ENCODE measurements at regions not wholly inside any gene's neighbourhood (a gene's known extent, or its start where the extent isn't known, plus 50 kb on each side); places are given as distances from the start of the nearest gene placed in this dataset.

DNA sequence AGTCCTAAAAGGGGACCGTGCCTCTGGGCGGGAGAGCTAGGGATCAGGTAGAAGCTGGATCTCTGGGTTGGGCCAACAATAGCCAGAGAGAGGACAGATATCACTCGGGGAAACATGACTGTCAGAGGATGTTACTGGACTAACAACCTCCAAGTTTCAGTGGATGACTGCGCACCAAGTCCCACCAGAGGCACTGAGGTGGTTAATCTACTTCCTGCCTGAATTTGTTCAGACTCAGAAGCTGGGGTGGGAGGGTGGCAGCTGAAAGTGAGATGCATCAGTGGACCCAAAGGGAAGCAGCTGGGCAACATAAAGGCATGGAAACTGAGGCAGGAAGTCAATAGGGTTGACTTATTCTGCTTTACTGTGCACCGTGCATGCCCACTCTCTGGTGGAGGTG, 130.1 kb upstream of the SLC44A1 start:
- DNase-seq (ENCODE audit: low read depth), result no peak
- TF ChIP-seq CTCF (IDR thresholded peaks at IDR 0.05; ENCODE audit: insufficient read depth, low read length), result no peak
- no peak overlapping the region for H3K4me3 ChIP-seq (ENCODE audit: low read depth, low read length)

GRCh38 chr9:105114964-105115728, 129.3 kb upstream of the SLC44A1 start:
- DNase-seq (ENCODE audit: low read depth), result no peak
- H3K4me3 ChIP-seq (ENCODE audit: low read depth, low read length), result no peak overlapping the region
- TF ChIP-seq CTCF (IDR thresholded peaks at IDR 0.05; ENCODE audit: insufficient read depth, low read length), result no peak

DNA sequence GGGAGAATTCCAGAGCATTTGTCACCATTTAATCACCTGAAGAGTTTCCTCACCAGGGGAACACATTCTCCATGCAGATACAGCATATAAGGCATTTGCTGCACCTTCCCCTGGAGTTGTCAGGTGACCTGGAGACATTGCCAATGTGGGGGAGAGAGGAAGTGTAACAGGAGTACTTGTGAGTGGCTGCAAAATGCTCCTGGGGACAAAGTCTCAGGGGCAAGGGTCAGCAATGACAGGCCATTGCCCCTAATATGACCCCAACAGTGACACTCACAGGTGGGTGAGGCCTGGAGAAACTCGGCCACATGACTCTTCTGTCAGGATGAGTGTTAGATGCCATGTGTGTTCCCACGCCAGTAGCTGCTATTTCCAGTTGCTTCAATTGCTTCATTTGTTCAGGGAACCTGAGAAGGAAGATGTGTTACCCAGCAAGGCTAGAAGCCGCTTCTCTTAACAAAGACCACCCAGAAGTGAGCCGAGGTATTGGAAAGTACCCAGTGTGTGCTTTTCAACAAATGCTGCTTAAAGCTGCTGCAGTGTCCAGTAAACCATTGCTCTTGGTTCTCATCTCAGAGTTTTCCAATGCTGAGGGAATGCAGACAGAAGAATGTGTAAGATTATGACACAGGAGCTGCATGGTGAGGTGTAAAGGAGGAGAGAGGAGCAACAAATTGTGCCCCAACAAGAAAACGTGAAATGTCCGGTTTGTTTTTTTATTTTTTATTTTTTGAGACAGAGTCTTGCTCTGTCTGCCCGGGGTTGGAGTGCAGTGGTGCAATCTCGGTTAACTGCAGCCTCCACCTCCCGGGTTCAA, 128.2 kb upstream of the SLC44A1 start:
- no peak for DNase-seq (ENCODE audit: low read depth)
- H3K4me3 ChIP-seq (ENCODE audit: low read depth, low read length), result no peak overlapping the region
- TF ChIP-seq CTCF (IDR thresholded peaks at IDR 0.05; ENCODE audit: insufficient read depth, low read length), result no peak

GRCh38 chr9:105117234-105117633, 127.2 kb upstream of the SLC44A1 start:
- no peak for TF ChIP-seq CTCF (IDR thresholded peaks at IDR 0.05; ENCODE audit: insufficient read depth, low read length)
- DNase-seq (ENCODE audit: low read depth), result no peak
- H3K4me3 ChIP-seq (ENCODE audit: low read depth, low read length), result no peak overlapping the region

DNA sequence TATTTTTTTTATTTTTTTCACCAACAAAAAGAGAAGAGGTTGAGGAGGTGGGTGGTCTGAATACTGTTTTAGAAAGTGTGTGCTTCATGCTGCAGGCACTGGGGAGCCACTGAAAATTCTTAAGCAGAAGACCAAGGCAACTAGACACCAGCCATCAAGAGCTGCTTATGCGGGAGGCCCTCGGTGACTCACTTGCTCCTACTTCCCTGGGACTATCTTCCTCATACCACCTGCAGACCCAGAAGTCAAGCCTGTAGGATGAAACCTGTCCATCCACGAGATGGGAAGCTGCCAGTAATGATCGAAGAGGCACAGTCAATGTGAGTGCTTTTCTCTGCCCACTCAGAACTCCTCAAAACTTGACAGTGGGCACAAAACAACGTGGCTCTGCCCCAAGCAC, 125.8 kb upstream of the SLC44A1 start:
- TF ChIP-seq CTCF (IDR thresholded peaks at IDR 0.05; ENCODE audit: insufficient read depth, low read length), result no peak
- H3K4me3 ChIP-seq (ENCODE audit: low read depth, low read length), result no peak overlapping the region
- no peak for DNase-seq (ENCODE audit: low read depth)

- no peak overlapping the region for H3K4me3 ChIP-seq (ENCODE audit: low read depth, low read length)
- TF ChIP-seq CTCF (IDR thresholded peaks at IDR 0.05; ENCODE audit: insufficient read depth, low read length), result no peak
- DNase-seq (ENCODE audit: low read depth), result no peak
Measured at GRCh38 chr9:105119156-105119555, 125.3 kb upstream of the SLC44A1 start.
